ENCODE measurements at regions not wholly inside any gene's neighbourhood (a gene's known extent, or its start where the extent isn't known, plus 50 kb on each side); places are given as distances from the start of the nearest gene placed in this dataset.
"Not testable (repeated sequence)": the region's sequence is repeated elsewhere in the genome, so short reads cannot be mapped to it uniquely, and the experiment has no call there.

GRCh38 chr7:41438705-41439514 is 264.0 kb downstream of the INHBA start:
- no peak overlapping the region for H3K27ac ChIP-seq (ENCODE audit: insufficient read depth, low read depth, low read length, poor library complexity, severe bottlenecking)
- WGBS, 2 experiments = 89 to 90% methylated on average over 6 to 7 of the region's 8 CpGs

GRCh38 chr7:41437257-41438196 is 265.4 kb downstream of the INHBA start:
- Histone ChIP-seq H3K27me3 (ENCODE audit: control insufficient read depth, insufficient read depth, low read length, poor library complexity, severe bottlenecking) (no peaks in the 10 kb centered on the region), H3K27ac (ENCODE audit: insufficient read depth, low read depth, low read length, poor library complexity, severe bottlenecking) (no peak overlapping the region), H3K36me3 (ENCODE audit: control insufficient read depth, insufficient read depth, low read length) (no peaks in the 10 kb centered on the region), H3K9me3 (ENCODE audit: control insufficient read depth, low read length) (no peaks in the 10 kb centered on the region), H3K4me3 (ENCODE audit: insufficient read depth, low read depth, low read length) (no peak overlapping the region), H3K4me1 (ENCODE audit: control insufficient read depth, insufficient read depth, low read length) (no peaks in the 10 kb centered on the region)
- 88 to 92% methylated on average over 9 to 10 of the region's 10 CpGs for WGBS, 2 experiments

More at GRCh38 chr7:41438705-41439514, 264.0 kb downstream of the INHBA start:
- Histone ChIP-seq H3K36me3 (ENCODE audit: control insufficient read depth, insufficient read depth, low read length) (no peaks in the 10 kb centered on the region), H3K4me1 (ENCODE audit: control insufficient read depth, insufficient read depth, low read length) (no peaks in the 10 kb centered on the region), H3K9me3 (ENCODE audit: control insufficient read depth, low read length) (no peaks in the 10 kb centered on the region), H3K4me3 (ENCODE audit: insufficient read depth, low read depth, low read length) (no peak overlapping the region), H3K27me3 (ENCODE audit: control insufficient read depth, insufficient read depth, low read length, poor library complexity, severe bottlenecking) (no peaks in the 10 kb centered on the region)

- no peaks in the 10 kb centered on the region for H3K36me3 ChIP-seq (ENCODE audit: control insufficient read depth, insufficient read depth, low read length)
- H3K9me3 ChIP-seq (ENCODE audit: control insufficient read depth, low read length) = no peaks in the 10 kb centered on the region
- H3K4me3 ChIP-seq (ENCODE audit: insufficient read depth, low read depth, low read length) = no peak overlapping the region
- H3K27me3 ChIP-seq (ENCODE audit: control insufficient read depth, insufficient read depth, low read length, poor library complexity, severe bottlenecking) = no peaks in the 10 kb centered on the region
- no peaks in the 10 kb centered on the region for H3K4me1 ChIP-seq (ENCODE audit: control insufficient read depth, insufficient read depth, low read length)
- WGBS, 2 experiments = 95 to 96% methylated on average over 3 of the region's 3 CpGs
- H3K27ac ChIP-seq (ENCODE audit: insufficient read depth, low read depth, low read length, poor library complexity, severe bottlenecking) = no peak overlapping the region
Observed at GRCh38 chr7:41436139-41436538, 266.8 kb downstream of the INHBA start.

GRCh38 chr7:41435020-41435419 is 267.9 kb downstream of the INHBA start:
- not testable (repeated sequence) for H3K4me1 ChIP-seq (ENCODE audit: control insufficient read depth, insufficient read depth, low read length); H3K4me3 ChIP-seq (ENCODE audit: insufficient read depth, low read depth, low read length); H3K27me3 ChIP-seq (ENCODE audit: control insufficient read depth, insufficient read depth, low read length, poor library complexity, severe bottlenecking); H3K27ac ChIP-seq (ENCODE audit: insufficient read depth, low read depth, low read length, poor library complexity, severe bottlenecking); H3K9me3 ChIP-seq (ENCODE audit: control insufficient read depth, low read length); H3K36me3 ChIP-seq (ENCODE audit: control insufficient read depth, insufficient read depth, low read length)
- WGBS, 2 experiments = 88 to 89% methylated on average over 9 of the region's 9 CpGs

GRCh38 chr7:41431671-41432070 is 271.2 kb downstream of the INHBA start:
- Histone ChIP-seq H3K27ac (ENCODE audit: insufficient read depth, low read depth, low read length, poor library complexity, severe bottlenecking) (no peak overlapping the region), H3K9me3 (ENCODE audit: control insufficient read depth, low read length) (no peaks in the 10 kb centered on the region), H3K4me1 (ENCODE audit: control insufficient read depth, insufficient read depth, low read length) (no peaks in the 10 kb centered on the region), H3K36me3 (ENCODE audit: control insufficient read depth, insufficient read depth, low read length) (no peaks in the 10 kb centered on the region), H3K4me3 (ENCODE audit: insufficient read depth, low read depth, low read length) (no peak overlapping the region), H3K27me3 (ENCODE audit: control insufficient read depth, insufficient read depth, low read length, poor library complexity, severe bottlenecking) (no peaks in the 10 kb centered on the region)
- WGBS, 2 experiments = 92 to 94% methylated on average over 3 of the region's 3 CpGs

GRCh38 chr7:41428381-41428780 is 274.5 kb downstream of the INHBA start:
- H3K36me3 ChIP-seq (ENCODE audit: control insufficient read depth, insufficient read depth, low read length) = no peaks in the 10 kb centered on the region
- no peak overlapping the region for H3K27ac ChIP-seq (ENCODE audit: insufficient read depth, low read depth, low read length, poor library complexity, severe bottlenecking)
- H3K4me1 ChIP-seq (ENCODE audit: control insufficient read depth, insufficient read depth, low read length) = no peaks in the 10 kb centered on the region
- H3K9me3 ChIP-seq (ENCODE audit: control insufficient read depth, low read length) = no peaks in the 10 kb centered on the region
- H3K27me3 ChIP-seq (ENCODE audit: control insufficient read depth, insufficient read depth, low read length, poor library complexity, severe bottlenecking) = no peaks in the 10 kb centered on the region
- WGBS, 2 experiments = 92 to 95% methylated on average over 2 to 4 of the region's 4 CpGs
- no peak overlapping the region for H3K4me3 ChIP-seq (ENCODE audit: insufficient read depth, low read depth, low read length)

GRCh38 chr7:41425926-41426325 is 277.0 kb downstream of the INHBA start:
- Histone ChIP-seq H3K9me3 (ENCODE audit: control insufficient read depth, low read length) (no peaks in the 10 kb centered on the region), H3K4me1 (ENCODE audit: control insufficient read depth, insufficient read depth, low read length) (no peaks in the 10 kb centered on the region), H3K27me3 (ENCODE audit: control insufficient read depth, insufficient read depth, low read length, poor library complexity, severe bottlenecking) (no peaks in the 10 kb centered on the region), H3K36me3 (ENCODE audit: control insufficient read depth, insufficient read depth, low read length) (no peaks in the 10 kb centered on the region), H3K4me3 (ENCODE audit: insufficient read depth, low read depth, low read length) (no peak overlapping the region), H3K27ac (ENCODE audit: insufficient read depth, low read depth, low read length, poor library complexity, severe bottlenecking) (no peak overlapping the region)
- WGBS, 2 experiments = 83 to 94% methylated on average over 2 to 3 of the region's 3 CpGs

- Histone ChIP-seq H3K4me1 (ENCODE audit: control insufficient read depth, insufficient read depth, low read length) (no peaks in the 10 kb centered on the region), H3K27me3 (ENCODE audit: control insufficient read depth, insufficient read depth, low read length, poor library complexity, severe bottlenecking) (no peaks in the 10 kb centered on the region), H3K27ac (ENCODE audit: insufficient read depth, low read depth, low read length, poor library complexity, severe bottlenecking) (no peak overlapping the region), H3K9me3 (ENCODE audit: control insufficient read depth, low read length) (no peaks in the 10 kb centered on the region), H3K4me3 (ENCODE audit: insufficient read depth, low read depth, low read length) (no peak overlapping the region), H3K36me3 (ENCODE audit: control insufficient read depth, insufficient read depth, low read length) (no peaks in the 10 kb centered on the region)
- 87 to 94% methylated on average over 2 to 3 of the region's 3 CpGs for WGBS, 2 experiments
Observed at GRCh38 chr7:41421056-41421455, 281.8 kb downstream of the INHBA start.

- Histone ChIP-seq H3K9me3 (ENCODE audit: control insufficient read depth, low read length) (no peaks in the 10 kb centered on the region), H3K36me3 (ENCODE audit: control insufficient read depth, insufficient read depth, low read length) (no peaks in the 10 kb centered on the region), H3K4me1 (ENCODE audit: control insufficient read depth, insufficient read depth, low read length) (no peaks in the 10 kb centered on the region), H3K27me3 (ENCODE audit: control insufficient read depth, insufficient read depth, low read length, poor library complexity, severe bottlenecking) (no peaks in the 10 kb centered on the region), H3K27ac (ENCODE audit: insufficient read depth, low read depth, low read length, poor library complexity, severe bottlenecking) (no peak overlapping the region), H3K4me3 (ENCODE audit: insufficient read depth, low read depth, low read length) (no peak overlapping the region)
- WGBS, 2 experiments = 94 to 97% methylated on average over 3 of the region's 3 CpGs
Observed at GRCh38 chr7:41420421-41420820, 282.5 kb downstream of the INHBA start.

GRCh38 chr7:41418337-41418736 is 284.6 kb downstream of the INHBA start:
- H3K27ac ChIP-seq (ENCODE audit: insufficient read depth, low read depth, low read length, poor library complexity, severe bottlenecking) = no peak overlapping the region
- H3K9me3 ChIP-seq (ENCODE audit: control insufficient read depth, low read length) = no peaks in the 10 kb centered on the region
- WGBS, 2 experiments = 73 to 75% methylated on average over 3 of the region's 3 CpGs
- H3K4me1 ChIP-seq (ENCODE audit: control insufficient read depth, insufficient read depth, low read length) = no peaks in the 10 kb centered on the region
- H3K36me3 ChIP-seq (ENCODE audit: control insufficient read depth, insufficient read depth, low read length) = no peaks in the 10 kb centered on the region
- no peak overlapping the region for H3K4me3 ChIP-seq (ENCODE audit: insufficient read depth, low read depth, low read length)
- no peaks in the 10 kb centered on the region for H3K27me3 ChIP-seq (ENCODE audit: control insufficient read depth, insufficient read depth, low read length, poor library complexity, severe bottlenecking)
